Spleen (tissue), 11 donors: ENCODE measurements at regions not wholly inside any gene's neighbourhood (a gene's known extent, or its start where the extent isn't known, plus 50 kb on each side); places are given as distances from the start of the nearest gene placed in this dataset.

Experiments
- DNase-seq: peaks from one replicate; pipeline ENCODE4 v3.0.0-alpha.2; 2020
- H3K27ac ChIP-seq, 8 donors: fragments of 200-600 bp; sonication (generic) in 7 of 8; 1 replicate in 4 of 8; 2 replicates in 4 of 8; pipeline versions ENCODE4 v1.5.0 to v1.8.0; 2016 to 2021; ENCODE audit warnings: inconsistent platforms in 4 of 8, mild to moderate bottlenecking in 4 of 8, moderate library complexity in 1 of 8
- H3K27me3 ChIP-seq, 7 donors: fragments of 200-600 bp; sonication (generic) in 6 of 7; replicated peaks in 1 of 7; 1 replicate in 4 of 7; 2 replicates in 3 of 7; pipeline versions ENCODE4 v1.5.0 to v1.8.0; 2016 to 2021; ENCODE audit warnings: inconsistent platforms in 3 of 7, mild to moderate bottlenecking in 1 of 7
- H3K36me3 ChIP-seq, 6 donors: fragments of 200-600 bp; sonication (generic) in 5 of 6; 1 replicate in 4 of 6; 2 replicates in 2 of 6; pipeline versions ENCODE4 v1.5.0 to v1.8.0; 2016 to 2021; ENCODE audit warnings: inconsistent platforms in 2 of 6
- H3K4me1 ChIP-seq, 6 donors: fragments of 200-600 bp; sonication (generic) in 5 of 6; 1 replicate in 3 of 6; 2 replicates in 3 of 6; pipeline versions ENCODE4 v1.5.0 to v1.8.0; 2016 to 2021; ENCODE audit warnings: inconsistent platforms in 3 of 6
- H3K4me3 ChIP-seq, 8 donors: fragments of 200-600 bp; sonication (generic) in 7 of 8; 1 replicate in 4 of 8; 2 replicates in 4 of 8; pipeline versions ENCODE4 v1.5.0 to v1.8.0; 2016 to 2021; ENCODE audit warnings: inconsistent platforms in 4 of 8, mild to moderate bottlenecking in 4 of 8, moderate library complexity in 2 of 8
- H3K9me3 ChIP-seq, 8 donors: fragments of 200-600 bp; sonication (generic) in 7 of 8; 1 replicate in 4 of 8; 2 replicates in 4 of 8; pipeline versions ENCODE4 v1.5.0 to v1.8.0; 2016 to 2021; ENCODE audit warnings: inconsistent platforms in 4 of 8
- POLR2A ChIP-seq, 3 donors: fragments of 450-650 bp; IDR thresholded peaks; one replicate each; pipeline ENCODE4 v1.5.1; 2017; ENCODE audit warnings: antibody characterized with exemption in 3 of 3, mild to moderate bottlenecking in 1 of 3
- POLR2AphosphoS5 ChIP-seq, 3 donors: sonication (generic); formaldehyde crosslinking; IDR thresholded peaks; one replicate each; pipeline ENCODE4 v1.5.1; 2017; ENCODE audit warnings: antibody characterized with exemption in 3 of 3
- WGBS, 5 donors: extraction: QIAGEN DNeasy Blood & Tissue Kit in 3 of 5; methylation state at CpG; one replicate each; pipeline versions ENCODE4 v1.1.5 to v1.1.7; 2013 to 2018; 5-methylcytosine and 5-hydroxymethylcytosine counted together
- intact Hi-C: fragments of 100-400 bp; cut with DNase I; formaldehyde crosslinking; loops from one replicate; pipeline ENCODE4 v1.15.0; 2023; ENCODE audit warnings: low total_unique reads
- TF ChIP-seq, protein P1 (sequence below), 11 experiments: fragments of 200-600 bp in 7 of 11; fragments of 450-650 bp in 4 of 11; sonication (generic) in 4 of 11; IDR thresholded peaks in 8 of 11; conservative IDR thresholded peaks in 3 of 11; 1 replicate in 7 of 11; 2 replicates in 4 of 11; pipeline versions ENCODE4 v1.4.0 to v1.8.0; 2016 to 2021; ENCODE audit warnings: antibody characterized with exemption in 11 of 11, inconsistent platforms in 4 of 11, mild to moderate bottlenecking in 1 of 11
- donor health status: healthy with polysubstance abuse.
- donor health status: DM: no; HTN: no; CAD: no; lungs with moderate emphysema.
- donor health status: DM: no; HTN: no; CAD: no.
- donor health status: Bipolar disorder and iron deficiency.
- donor health status: healthy.
- donor health status: DM: no; HTN: no; CAD: no.
- donor health status: DM: yes; HTN: yes; CAD: no.

- 39 to 59% (median 43%) methylated on average over 5 of the region's 5 CpGs for WGBS, 5 donors
- no peak for DNase-seq
- Histone ChIP-seq H3K27ac (no peak overlapping the region), H3K36me3 (no peaks in the 10 kb centered on the region), H3K4me3 (no peak overlapping the region), H3K4me1 (no peaks in the 10 kb centered on the region), H3K9me3 (no peaks in the 10 kb centered on the region), H3K27me3 (peaks cover 0 to 22% (median 8%) of the 10 kb centered on the region in 7 donors)
- intact Hi-C loops = no loop called here
- TF ChIP-seq POLR2A (IDR thresholded peaks at IDR 0.05) (no peak), POLR2AphosphoS5 (IDR thresholded peaks at IDR 0.05) (no peak)
- TF ChIP-seq, protein P1, sequence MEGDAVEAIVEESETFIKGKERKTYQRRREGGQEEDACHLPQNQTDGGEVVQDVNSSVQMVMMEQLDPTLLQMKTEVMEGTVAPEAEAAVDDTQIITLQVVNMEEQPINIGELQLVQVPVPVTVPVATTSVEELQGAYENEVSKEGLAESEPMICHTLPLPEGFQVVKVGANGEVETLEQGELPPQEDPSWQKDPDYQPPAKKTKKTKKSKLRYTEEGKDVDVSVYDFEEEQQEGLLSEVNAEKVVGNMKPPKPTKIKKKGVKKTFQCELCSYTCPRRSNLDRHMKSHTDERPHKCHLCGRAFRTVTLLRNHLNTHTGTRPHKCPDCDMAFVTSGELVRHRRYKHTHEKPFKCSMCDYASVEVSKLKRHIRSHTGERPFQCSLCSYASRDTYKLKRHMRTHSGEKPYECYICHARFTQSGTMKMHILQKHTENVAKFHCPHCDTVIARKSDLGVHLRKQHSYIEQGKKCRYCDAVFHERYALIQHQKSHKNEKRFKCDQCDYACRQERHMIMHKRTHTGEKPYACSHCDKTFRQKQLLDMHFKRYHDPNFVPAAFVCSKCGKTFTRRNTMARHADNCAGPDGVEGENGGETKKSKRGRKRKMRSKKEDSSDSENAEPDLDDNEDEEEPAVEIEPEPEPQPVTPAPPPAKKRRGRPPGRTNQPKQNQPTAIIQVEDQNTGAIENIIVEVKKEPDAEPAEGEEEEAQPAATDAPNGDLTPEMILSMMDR (IDR thresholded peaks at IDR 0.05 in 8 of 11, conservative IDR thresholded peaks at IDR 0.05 in 3 of 11) = no peak
These were observed 62.4 kb downstream of the RTP4 start for GRCh38 chr3:187430576-187430975.
